ENCODE measurements at regions not wholly inside any gene's neighbourhood (a gene's known extent, or its start where the extent isn't known, plus 50 kb on each side); places are given as distances from the start of the nearest gene placed in this dataset.

DNA sequence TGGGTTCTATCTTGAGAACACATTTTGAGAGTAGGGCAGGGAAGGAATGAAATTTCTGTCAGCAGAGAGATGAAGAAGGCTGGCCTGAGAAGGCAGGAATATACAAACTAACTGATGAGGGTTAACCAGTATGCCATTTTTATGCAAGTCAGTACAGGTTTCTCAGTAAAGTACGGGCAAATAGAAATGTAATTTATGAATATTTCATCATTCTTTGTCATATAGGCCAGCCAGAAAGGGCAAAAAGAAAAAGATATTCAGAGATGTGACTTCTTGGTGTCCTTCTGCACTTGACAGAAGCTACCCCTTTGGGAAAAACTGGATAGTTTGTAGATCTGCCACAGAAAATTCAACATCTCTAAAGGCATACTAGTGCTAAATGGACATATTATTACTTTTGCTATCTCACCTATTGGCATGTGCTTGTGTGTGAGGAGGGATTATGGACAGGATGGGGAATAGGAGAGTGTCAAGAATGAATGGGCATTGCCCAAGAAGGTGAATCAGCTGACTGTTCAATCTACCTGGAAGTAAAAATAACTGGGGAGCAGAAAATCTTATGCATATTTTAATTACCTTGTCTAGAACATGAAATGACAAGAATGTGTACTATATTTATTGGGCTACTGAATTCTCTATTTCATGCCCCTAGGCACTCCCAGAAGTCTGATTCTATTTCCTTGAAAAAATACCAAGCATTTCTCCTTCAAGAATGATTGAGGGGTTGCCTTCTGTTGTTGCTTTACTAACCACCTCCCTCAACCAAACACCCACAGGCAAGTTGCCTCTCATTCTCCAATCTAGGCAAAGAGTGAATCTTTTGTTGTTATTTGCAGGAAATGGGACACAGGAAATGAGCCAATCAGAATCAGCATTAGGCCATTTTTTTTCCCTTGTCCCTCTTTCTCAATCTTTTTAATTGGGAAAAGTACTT lies 175.1 kb upstream of the SLC38A2 start:
- TF ChIP-seq, protein P1, sequence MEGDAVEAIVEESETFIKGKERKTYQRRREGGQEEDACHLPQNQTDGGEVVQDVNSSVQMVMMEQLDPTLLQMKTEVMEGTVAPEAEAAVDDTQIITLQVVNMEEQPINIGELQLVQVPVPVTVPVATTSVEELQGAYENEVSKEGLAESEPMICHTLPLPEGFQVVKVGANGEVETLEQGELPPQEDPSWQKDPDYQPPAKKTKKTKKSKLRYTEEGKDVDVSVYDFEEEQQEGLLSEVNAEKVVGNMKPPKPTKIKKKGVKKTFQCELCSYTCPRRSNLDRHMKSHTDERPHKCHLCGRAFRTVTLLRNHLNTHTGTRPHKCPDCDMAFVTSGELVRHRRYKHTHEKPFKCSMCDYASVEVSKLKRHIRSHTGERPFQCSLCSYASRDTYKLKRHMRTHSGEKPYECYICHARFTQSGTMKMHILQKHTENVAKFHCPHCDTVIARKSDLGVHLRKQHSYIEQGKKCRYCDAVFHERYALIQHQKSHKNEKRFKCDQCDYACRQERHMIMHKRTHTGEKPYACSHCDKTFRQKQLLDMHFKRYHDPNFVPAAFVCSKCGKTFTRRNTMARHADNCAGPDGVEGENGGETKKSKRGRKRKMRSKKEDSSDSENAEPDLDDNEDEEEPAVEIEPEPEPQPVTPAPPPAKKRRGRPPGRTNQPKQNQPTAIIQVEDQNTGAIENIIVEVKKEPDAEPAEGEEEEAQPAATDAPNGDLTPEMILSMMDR (IDR thresholded peaks at IDR 0.05; ENCODE audit: low read length): no peak
- no peak for TF ChIP-seq EZH2 (IDR thresholded peaks at IDR 0.05; ENCODE audit: borderline replicate concordance, low read length)
